HG03520 (cell line): ENCODE measurements at regions not wholly inside any gene's neighbourhood (a gene's known extent, or its start where the extent isn't known, plus 50 kb on each side); places are given as distances from the start of the nearest gene placed in this dataset.
"Not testable (repeated sequence)": the region's sequence is repeated elsewhere in the genome, so short reads cannot be mapped to it uniquely, and the experiment has no call there.

Experiments used
- ATAC-seq: cut with Tn5 transposase; IDR thresholded peaks from one replicate; pipeline ENCODE4 v1.9.1; 2021; ENCODE audit warnings: mild to moderate bottlenecking, moderate library complexity; ENCODE audit not compliant: unreplicated experiment

GRCh38 chr6:8181160-8181881, 79.0 kb upstream of the EEF1E1 start:
- no peak for ATAC-seq

- ATAC-seq, result no peak
Measured at GRCh38 chr6:8180327-8181159, 78.2 kb upstream of the EEF1E1 start.

- no peak for ATAC-seq
Measured at GRCh38 chr6:8177721-8178120, 75.4 kb upstream of the EEF1E1 start.

- no peak for ATAC-seq
Measured at GRCh38 chr6:8175046-8175777, 72.9 kb upstream of the EEF1E1 start.

- no peak for ATAC-seq
Measured at GRCh38 chr6:8174571-8174970, 72.2 kb upstream of the EEF1E1 start.

- ATAC-seq, result no peak
Measured at GRCh38 chr6:8172530-8172929, 70.2 kb upstream of the EEF1E1 start.

- no peak for ATAC-seq
Measured at GRCh38 chr6:8170754-8171153, 68.4 kb upstream of the EEF1E1 start.

GRCh38 chr6:8170245-8170644, 67.9 kb upstream of the EEF1E1 start:
- ATAC-seq, result no peak

GRCh38 chr6:8166156-8166555, 63.8 kb upstream of the EEF1E1 start:
- ATAC-seq, result no peak

GRCh38 chr6:8165008-8165407, 62.7 kb upstream of the EEF1E1 start:
- ATAC-seq, result not testable (repeated sequence)

- not testable (repeated sequence) for ATAC-seq
Measured at GRCh38 chr6:8164281-8164680, 61.9 kb upstream of the EEF1E1 start.

- no peak for ATAC-seq
Measured at GRCh38 chr6:8159966-8160365, 57.6 kb upstream of the EEF1E1 start.

- no peak for ATAC-seq
Measured at GRCh38 chr6:8157839-8158238, 55.5 kb upstream of the EEF1E1 start.

GRCh38 chr6:8155259-8156012, 53.1 kb upstream of the EEF1E1 start:
- no peak for ATAC-seq
